ENCODE measurements at regions not wholly inside any gene's neighbourhood (a gene's known extent, or its start where the extent isn't known, plus 50 kb on each side); places are given as distances from the start of the nearest gene placed in this dataset.
A peak's percentile ranks its signal among the peaks of the same experiment; 100 is the strongest.
"Not testable (repeated sequence)": the region's sequence is repeated elsewhere in the genome, so short reads cannot be mapped to it uniquely, and the experiment has no call there.

GRCh38 chr5:126139086-126139485 is 284.1 kb upstream of the GRAMD2B start:
- H3K27ac ChIP-seq (ENCODE audit: low read length), result no peak overlapping the region
- H3K9me3 ChIP-seq (ENCODE audit: control insufficient read depth, insufficient read depth, low read length), result no peaks in the 10 kb centered on the region
- no peak overlapping the region for H3K4me3 ChIP-seq (ENCODE audit: low read length)
- WGBS (ENCODE audit: insufficient coverage, insufficient read length), result no CpG with 5 or more reads among the region's 2 CpGs
- H3K27me3 ChIP-seq (ENCODE audit: control insufficient read depth, insufficient read depth, low read length), result no peaks in the 10 kb centered on the region
- H3K4me1 ChIP-seq (ENCODE audit: control insufficient read depth, insufficient read depth, low read length), result no peaks in the 10 kb centered on the region; the same call in 1 of the 2 replicates
- H3K36me3 ChIP-seq (ENCODE audit: control insufficient read depth, insufficient read depth, low read length), result no peaks in the 10 kb centered on the region
- DNase-seq (ENCODE audit: low read depth, low spot score), result no peak

- WGBS (ENCODE audit: insufficient coverage, insufficient read length), result no CpG with 5 or more reads among the region's 5 CpGs
- no peak overlapping the region for H3K27ac ChIP-seq (ENCODE audit: low read length)
These were observed 283.4 kb upstream of the GRAMD2B start for GRCh38 chr5:126139773-126140172.

GRCh38 chr5:126143622-126144021 is 279.6 kb upstream of the GRAMD2B start:
- no peak overlapping the region for H3K27ac ChIP-seq (ENCODE audit: low read length)
- WGBS (ENCODE audit: insufficient coverage, insufficient read length), result no CpG with 5 or more reads among the region's 2 CpGs
- H3K4me3 ChIP-seq (ENCODE audit: low read length), result no peak overlapping the region

More at GRCh38 chr5:126139773-126140172, 283.4 kb upstream of the GRAMD2B start:
- H3K4me3 ChIP-seq (ENCODE audit: low read length), result no peak overlapping the region
- H3K4me1 ChIP-seq (ENCODE audit: control insufficient read depth, insufficient read depth, low read length), result no peaks in the 10 kb centered on the region; the same call in 1 of the 2 replicates
- H3K27me3 ChIP-seq (ENCODE audit: control insufficient read depth, insufficient read depth, low read length), result no peaks in the 10 kb centered on the region
- H3K9me3 ChIP-seq (ENCODE audit: control insufficient read depth, insufficient read depth, low read length), result no peaks in the 10 kb centered on the region
- no peaks in the 10 kb centered on the region for H3K36me3 ChIP-seq (ENCODE audit: control insufficient read depth, insufficient read depth, low read length)
- peak; percentile 37 for DNase-seq (ENCODE audit: low read depth, low spot score)

GRCh38 chr5:126150319-126150718 is 272.9 kb upstream of the GRAMD2B start:
- H3K27me3 ChIP-seq (ENCODE audit: control insufficient read depth, insufficient read depth, low read length); H3K4me1 ChIP-seq (ENCODE audit: control insufficient read depth, insufficient read depth, low read length); DNase-seq (ENCODE audit: low read depth, low spot score); H3K27ac ChIP-seq (ENCODE audit: low read length); H3K4me3 ChIP-seq (ENCODE audit: low read length); H3K9me3 ChIP-seq (ENCODE audit: control insufficient read depth, insufficient read depth, low read length); H3K36me3 ChIP-seq (ENCODE audit: control insufficient read depth, insufficient read depth, low read length): not testable (repeated sequence)
- no CpG with 5 or more reads among the region's 3 CpGs for WGBS (ENCODE audit: insufficient coverage, insufficient read length)

More at GRCh38 chr5:126143622-126144021, 279.6 kb upstream of the GRAMD2B start:
- no peaks in the 10 kb centered on the region for H3K27me3 ChIP-seq (ENCODE audit: control insufficient read depth, insufficient read depth, low read length)
- H3K4me1 ChIP-seq (ENCODE audit: control insufficient read depth, insufficient read depth, low read length), result no peaks in the 10 kb centered on the region; the same call in 1 of the 2 replicates
- no peaks in the 10 kb centered on the region for H3K36me3 ChIP-seq (ENCODE audit: control insufficient read depth, insufficient read depth, low read length)
- no peak for DNase-seq (ENCODE audit: low read depth, low spot score)
- H3K9me3 ChIP-seq (ENCODE audit: control insufficient read depth, insufficient read depth, low read length), result no peaks in the 10 kb centered on the region

GRCh38 chr5:126155298-126155697 is 267.9 kb upstream of the GRAMD2B start:
- not testable (repeated sequence) for H3K27me3 ChIP-seq (ENCODE audit: control insufficient read depth, insufficient read depth, low read length); H3K4me1 ChIP-seq (ENCODE audit: control insufficient read depth, insufficient read depth, low read length)
- no CpG with 5 or more reads among the region's 12 CpGs for WGBS (ENCODE audit: insufficient coverage, insufficient read length)

GRCh38 chr5:126166368-126166767 is 256.8 kb upstream of the GRAMD2B start:
- Histone ChIP-seq H3K4me1 (ENCODE audit: control insufficient read depth, insufficient read depth, low read length) (no peaks in the 10 kb centered on the region), H3K4me3 (ENCODE audit: low read length) (no peak overlapping the region), H3K9me3 (ENCODE audit: control insufficient read depth, insufficient read depth, low read length) (no peaks in the 10 kb centered on the region), H3K27ac (ENCODE audit: low read length) (no peak overlapping the region), H3K27me3 (ENCODE audit: control insufficient read depth, insufficient read depth, low read length) (no peaks in the 10 kb centered on the region), H3K36me3 (ENCODE audit: control insufficient read depth, insufficient read depth, low read length) (no peaks in the 10 kb centered on the region; the same call in 1 of the 2 replicates)
- WGBS (ENCODE audit: insufficient coverage, insufficient read length), result no CpG with 5 or more reads among the region's 1 CpG
- no peak for DNase-seq (ENCODE audit: low read depth, low spot score)

More at GRCh38 chr5:126155298-126155697, 267.9 kb upstream of the GRAMD2B start:
- not testable (repeated sequence) for H3K36me3 ChIP-seq (ENCODE audit: control insufficient read depth, insufficient read depth, low read length); H3K9me3 ChIP-seq (ENCODE audit: control insufficient read depth, insufficient read depth, low read length); H3K4me3 ChIP-seq (ENCODE audit: low read length); H3K27ac ChIP-seq (ENCODE audit: low read length); DNase-seq (ENCODE audit: low read depth, low spot score)

- no peak overlapping the region for H3K27ac ChIP-seq (ENCODE audit: low read length)
- no CpG with 5 or more reads among the region's 1 CpG for WGBS (ENCODE audit: insufficient coverage, insufficient read length)
- DNase-seq (ENCODE audit: low read depth, low spot score), result no peak
- no peak overlapping the region for H3K4me3 ChIP-seq (ENCODE audit: low read length)
- no peaks in the 10 kb centered on the region for H3K4me1 ChIP-seq (ENCODE audit: control insufficient read depth, insufficient read depth, low read length)
- H3K36me3 ChIP-seq (ENCODE audit: control insufficient read depth, insufficient read depth, low read length), result no peaks in the 10 kb centered on the region; the same call in 1 of the 2 replicates
- no peaks in the 10 kb centered on the region for H3K27me3 ChIP-seq (ENCODE audit: control insufficient read depth, insufficient read depth, low read length)
- H3K9me3 ChIP-seq (ENCODE audit: control insufficient read depth, insufficient read depth, low read length), result no peaks in the 10 kb centered on the region
These were observed 254.4 kb upstream of the GRAMD2B start for GRCh38 chr5:126168785-126169184.

GRCh38 chr5:126171916-126172315 is 251.3 kb upstream of the GRAMD2B start:
- H3K27me3 ChIP-seq (ENCODE audit: control insufficient read depth, insufficient read depth, low read length), result no peaks in the 10 kb centered on the region
- no peak for DNase-seq (ENCODE audit: low read depth, low spot score)
- no peak overlapping the region for H3K27ac ChIP-seq (ENCODE audit: low read length)
- no peak overlapping the region for H3K4me3 ChIP-seq (ENCODE audit: low read length)
- no CpG with 5 or more reads among the region's 3 CpGs for WGBS (ENCODE audit: insufficient coverage, insufficient read length)
- H3K36me3 ChIP-seq (ENCODE audit: control insufficient read depth, insufficient read depth, low read length), result no peaks in the 10 kb centered on the region; the same call in 1 of the 2 replicates
- H3K4me1 ChIP-seq (ENCODE audit: control insufficient read depth, insufficient read depth, low read length), result no peaks in the 10 kb centered on the region
- no peaks in the 10 kb centered on the region for H3K9me3 ChIP-seq (ENCODE audit: control insufficient read depth, insufficient read depth, low read length)

- no peak for DNase-seq (ENCODE audit: low read depth, low spot score)
- Histone ChIP-seq H3K4me3 (ENCODE audit: low read length) (no peak overlapping the region), H3K27ac (ENCODE audit: low read length) (no peak overlapping the region), H3K9me3 (ENCODE audit: control insufficient read depth, insufficient read depth, low read length) (no peaks in the 10 kb centered on the region), H3K27me3 (ENCODE audit: control insufficient read depth, insufficient read depth, low read length) (no peaks in the 10 kb centered on the region), H3K4me1 (ENCODE audit: control insufficient read depth, insufficient read depth, low read length) (no peaks in the 10 kb centered on the region), H3K36me3 (ENCODE audit: control insufficient read depth, insufficient read depth, low read length) (no peaks in the 10 kb centered on the region; the same call in 1 of the 2 replicates)
- no CpG with 5 or more reads among the region's 1 CpG for WGBS (ENCODE audit: insufficient coverage, insufficient read length)
These were observed 250.4 kb upstream of the GRAMD2B start for GRCh38 chr5:126172812-126173211.

GRCh38 chr5:126178521-126178920 is 244.7 kb upstream of the GRAMD2B start:
- Histone ChIP-seq H3K36me3 (ENCODE audit: control insufficient read depth, insufficient read depth, low read length) (no peaks in the 10 kb centered on the region), H3K27ac (ENCODE audit: low read length) (no peak overlapping the region), H3K27me3 (ENCODE audit: control insufficient read depth, insufficient read depth, low read length) (no peaks in the 10 kb centered on the region), H3K4me3 (ENCODE audit: low read length) (no peak overlapping the region), H3K4me1 (ENCODE audit: control insufficient read depth, insufficient read depth, low read length) (no peaks in the 10 kb centered on the region), H3K9me3 (ENCODE audit: control insufficient read depth, insufficient read depth, low read length) (no peaks in the 10 kb centered on the region)
- DNase-seq (ENCODE audit: low read depth, low spot score), result no peak

- WGBS (ENCODE audit: insufficient coverage, insufficient read length), result no CpG with 5 or more reads among the region's 5 CpGs
- Histone ChIP-seq H3K9me3 (ENCODE audit: control insufficient read depth, insufficient read depth, low read length) (no peaks in the 10 kb centered on the region), H3K36me3 (ENCODE audit: control insufficient read depth, insufficient read depth, low read length) (no peaks in the 10 kb centered on the region), H3K27me3 (ENCODE audit: control insufficient read depth, insufficient read depth, low read length) (no peaks in the 10 kb centered on the region), H3K27ac (ENCODE audit: low read length) (no peak overlapping the region), H3K4me3 (ENCODE audit: low read length) (no peak overlapping the region), H3K4me1 (ENCODE audit: control insufficient read depth, insufficient read depth, low read length) (no peaks in the 10 kb centered on the region)
- no peak for DNase-seq (ENCODE audit: low read depth, low spot score)
These were observed 240.1 kb upstream of the GRAMD2B start for GRCh38 chr5:126182971-126183695.
